PC-3 (cell line): ENCODE measurements at regions not wholly inside any gene's neighbourhood (a gene's known extent, or its start where the extent isn't known, plus 50 kb on each side); places are given as distances from the start of the nearest gene placed in this dataset.
"Not testable (repeated sequence)": the region's sequence is repeated elsewhere in the genome, so short reads cannot be mapped to it uniquely, and the experiment has no call there.

Experiments
- EZH2phosphoT487 ChIP-seq: fragments of 300-600 bp; sonication (generic); IDR thresholded peaks from 2 replicates; pipeline ENCODE4 v1.6.1; 2018; ENCODE audit warnings: mild to moderate bottlenecking, antibody characterized with exemption, low read length, borderline replicate concordance
- TF ChIP-seq, protein P1 (sequence below): fragments of 300-600 bp; sonication (generic); conservative IDR thresholded peaks from 2 replicates; pipeline ENCODE4 v1.5.1; 2017; ENCODE audit warnings: antibody characterized with exemption, low read depth, mild to moderate bottlenecking, low read length

DNA sequence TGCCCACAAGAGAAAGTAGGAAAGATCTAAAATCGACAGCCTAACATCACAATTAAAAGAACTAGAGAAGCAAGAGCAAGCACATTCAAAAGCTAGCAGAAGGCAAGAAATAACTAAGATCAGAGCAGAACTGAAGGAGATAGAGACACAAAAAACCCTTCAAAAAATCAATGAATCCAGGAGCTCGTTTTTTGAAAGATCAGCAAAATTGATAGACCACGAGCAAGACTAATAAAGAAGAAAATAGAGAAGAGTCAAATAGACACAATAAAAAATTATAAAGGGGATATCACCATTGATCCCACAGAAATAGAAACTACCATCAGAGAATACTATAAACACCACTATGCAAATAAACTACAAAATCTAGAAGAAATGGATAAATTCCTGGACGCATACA is 693.6 kb upstream of the SETBP1 start:
- TF ChIP-seq, protein P1, sequence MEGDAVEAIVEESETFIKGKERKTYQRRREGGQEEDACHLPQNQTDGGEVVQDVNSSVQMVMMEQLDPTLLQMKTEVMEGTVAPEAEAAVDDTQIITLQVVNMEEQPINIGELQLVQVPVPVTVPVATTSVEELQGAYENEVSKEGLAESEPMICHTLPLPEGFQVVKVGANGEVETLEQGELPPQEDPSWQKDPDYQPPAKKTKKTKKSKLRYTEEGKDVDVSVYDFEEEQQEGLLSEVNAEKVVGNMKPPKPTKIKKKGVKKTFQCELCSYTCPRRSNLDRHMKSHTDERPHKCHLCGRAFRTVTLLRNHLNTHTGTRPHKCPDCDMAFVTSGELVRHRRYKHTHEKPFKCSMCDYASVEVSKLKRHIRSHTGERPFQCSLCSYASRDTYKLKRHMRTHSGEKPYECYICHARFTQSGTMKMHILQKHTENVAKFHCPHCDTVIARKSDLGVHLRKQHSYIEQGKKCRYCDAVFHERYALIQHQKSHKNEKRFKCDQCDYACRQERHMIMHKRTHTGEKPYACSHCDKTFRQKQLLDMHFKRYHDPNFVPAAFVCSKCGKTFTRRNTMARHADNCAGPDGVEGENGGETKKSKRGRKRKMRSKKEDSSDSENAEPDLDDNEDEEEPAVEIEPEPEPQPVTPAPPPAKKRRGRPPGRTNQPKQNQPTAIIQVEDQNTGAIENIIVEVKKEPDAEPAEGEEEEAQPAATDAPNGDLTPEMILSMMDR, result not testable (repeated sequence)
- not testable (repeated sequence) for TF ChIP-seq EZH2phosphoT487
